ENCODE measurements at regions not wholly inside any gene's neighbourhood (a gene's known extent, or its start where the extent isn't known, plus 50 kb on each side); places are given as distances from the start of the nearest gene placed in this dataset.
"Not testable (repeated sequence)": the region's sequence is repeated elsewhere in the genome, so short reads cannot be mapped to it uniquely, and the experiment has no call there.

DNA sequence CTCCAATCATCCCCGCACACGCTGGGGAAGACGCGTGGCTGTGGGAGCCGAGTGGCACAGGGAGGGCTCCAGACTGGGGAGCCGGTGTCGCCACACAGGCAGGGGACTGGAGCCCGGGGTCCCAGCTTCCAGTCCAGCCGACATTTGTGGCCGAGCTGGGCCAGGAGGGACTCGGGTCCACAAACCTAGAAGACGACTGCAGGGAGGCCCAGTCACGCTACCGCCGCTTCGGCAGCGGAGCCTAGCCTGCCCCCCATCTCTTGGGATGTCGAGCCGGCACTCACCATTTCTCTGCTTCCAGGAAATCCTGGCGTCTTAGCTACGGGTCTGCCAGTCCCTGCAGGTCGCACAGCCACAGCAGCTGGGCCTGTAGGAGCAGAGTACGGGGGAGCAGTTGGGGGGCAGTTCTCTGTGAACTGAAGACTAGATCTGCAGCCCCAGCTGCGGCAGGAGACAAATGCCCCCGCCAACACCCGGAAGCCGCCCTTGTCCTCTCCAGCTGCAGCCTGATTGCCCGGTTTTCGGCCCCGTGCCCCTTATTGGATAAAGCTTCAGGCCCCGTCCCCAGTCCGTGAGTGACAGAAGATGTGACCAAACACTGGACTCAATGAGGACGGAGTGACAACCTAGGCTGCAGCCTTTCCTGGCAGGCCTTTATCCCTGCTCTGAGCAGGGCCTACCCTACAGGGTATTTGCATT lies 270.7 kb downstream of the ZNF33B start:
- H3K4me1 Mint-ChIP-seq (ENCODE audit: low read depth), result no peaks in the 10 kb centered on the region
- no peaks in the 10 kb centered on the region for H3K27me3 ChIP-seq (ENCODE audit: control insufficient read depth in 1 of 2, insufficient read depth in 2 of 2, low read length in 2 of 2)
- H3K9me3 Mint-ChIP-seq, result peaks cover 7% of the 10 kb centered on the region
- CTCF ChIA-PET, result no interaction called here
- POLR2A ChIA-PET, result interaction anchor here (0.6 kb wide), 1 partner anchor 8 kb away, joined by 3 read pairs; no protein-coding TSS in a partner anchor
- TF ChIP-seq CTCF (IDR thresholded peaks at IDR 0.05), result no peak
- no peak overlapping the region for H3K27ac Mint-ChIP-seq
- ATAC-seq (ENCODE audit: poor library complexity), result no peak
- H3K27ac ChIP-seq (ENCODE audit: low read depth in 1 of 2, low read length in 2 of 2), result no peak overlapping the region
- peaks cover 5% of the 10 kb centered on the region for H3K27me3 Mint-ChIP-seq
- peak overlapping the region; percentile 42 for H3K4me3 Mint-ChIP-seq
- no peaks in the 10 kb centered on the region for H3K4me1 ChIP-seq (ENCODE audit: insufficient read depth, low read length)
- peak in 4 of 14 experiments; percentile 0 to 15 (median 6) for DNase-seq
- intact Hi-C loops (cut with DNase I, micrococcal nuclease), result no loop called here
- no peaks in the 10 kb centered on the region for H3K36me3 ChIP-seq (ENCODE audit: insufficient read depth, low read length)
- peak overlapping the region; percentile 45 for H3K4me3 ChIP-seq (ENCODE audit: low read length)
- peaks cover 6% of the 10 kb centered on the region for H3K36me3 Mint-ChIP-seq (ENCODE audit: low read depth)
- H3K9me3 ChIP-seq (ENCODE audit: control insufficient read depth in 1 of 2, insufficient read depth in 1 of 2, low read length in 2 of 2), result peaks cover 9 to 40% of the 10 kb centered on the region in 2 experiments

GRCh38 chr10:42351745-42352144 lies 286.6 kb downstream of the ZNF33B start:
- Mint-ChIP-seq H3K36me3 (ENCODE audit: low read depth) (peaks cover 4% of the 10 kb centered on the region), H3K27ac (no peak overlapping the region), H3K27me3 (no peaks in the 10 kb centered on the region), H3K4me3 (no peak overlapping the region), H3K9me3 (peaks cover 8% of the 10 kb centered on the region), H3K4me1 (ENCODE audit: low read depth) (no peaks in the 10 kb centered on the region)
- no peaks in the 10 kb centered on the region for H3K4me1 ChIP-seq (ENCODE audit: insufficient read depth, low read length)
- ATAC-seq (ENCODE audit: poor library complexity) (no peak), DNase-seq (no peak)
- no peak for TF ChIP-seq CTCF (IDR thresholded peaks at IDR 0.05)
- POLR2A ChIA-PET, result no interaction called here
- CTCF ChIA-PET, result no interaction called here
- no peak overlapping the region for H3K4me3 ChIP-seq (ENCODE audit: low read length)
- intact Hi-C loops (cut with DNase I, micrococcal nuclease), result no loop called here
- no peaks in the 10 kb centered on the region for H3K27me3 ChIP-seq (ENCODE audit: control insufficient read depth in 1 of 2, insufficient read depth in 2 of 2, low read length in 2 of 2)
- peaks cover under 1 to 3% of the 10 kb centered on the region in 2 experiments for H3K9me3 ChIP-seq (ENCODE audit: control insufficient read depth in 1 of 2, insufficient read depth in 1 of 2, low read length in 2 of 2)
- H3K36me3 ChIP-seq (ENCODE audit: insufficient read depth, low read length), result no peaks in the 10 kb centered on the region
- H3K27ac ChIP-seq (ENCODE audit: low read depth in 1 of 2, low read length in 2 of 2), result no peak overlapping the region

DNA sequence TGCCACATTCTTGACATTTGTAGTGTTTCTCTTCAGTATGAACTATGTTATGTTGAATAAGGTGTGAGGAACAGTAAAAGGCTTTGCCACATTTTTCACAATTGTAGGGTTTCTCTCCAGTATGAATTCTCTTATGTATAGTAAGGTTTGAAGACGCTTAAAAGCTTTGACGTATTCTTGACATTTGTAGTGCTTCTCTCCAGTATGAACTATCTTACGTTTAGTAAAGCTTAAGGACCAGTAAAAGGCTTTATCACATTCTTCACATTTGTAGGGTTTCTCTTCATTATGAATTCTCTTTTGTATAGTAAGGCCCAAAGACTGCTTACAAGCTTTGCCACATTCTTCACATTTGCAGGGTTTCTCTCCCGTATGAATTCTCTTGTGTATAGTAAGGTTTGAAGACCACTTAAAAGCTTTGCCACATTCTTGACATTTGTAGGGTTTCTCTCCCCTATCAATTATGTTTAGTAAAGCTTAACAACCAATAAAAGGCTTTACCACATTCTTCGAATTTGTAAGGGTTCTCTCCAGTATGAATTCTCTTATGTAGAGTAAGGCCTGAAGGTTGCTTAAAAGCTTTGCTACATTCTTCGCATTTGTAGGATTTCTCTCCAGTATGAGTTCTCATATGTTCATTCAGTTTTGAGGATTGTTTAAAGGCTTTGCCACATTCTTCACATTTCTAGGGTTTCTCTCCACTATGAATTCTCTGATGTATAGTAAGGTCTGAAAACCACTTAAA lies 301.6 kb downstream of the ZNF33B start:
- H3K4me3 ChIP-seq (ENCODE audit: low read length); H3K27me3 Mint-ChIP-seq; H3K27ac Mint-ChIP-seq; H3K36me3 ChIP-seq (ENCODE audit: insufficient read depth, low read length); intact Hi-C loops (cut with DNase I, micrococcal nuclease); DNase-seq; H3K4me1 ChIP-seq (ENCODE audit: insufficient read depth, low read length); H3K9me3 Mint-ChIP-seq; CTCF ChIA-PET; H3K27ac ChIP-seq (ENCODE audit: low read depth in 1 of 2, low read length in 2 of 2); H3K27me3 ChIP-seq (ENCODE audit: control insufficient read depth in 1 of 2, insufficient read depth in 2 of 2, low read length in 2 of 2); ATAC-seq (ENCODE audit: poor library complexity); H3K4me3 Mint-ChIP-seq; POLR2A ChIA-PET; H3K4me1 Mint-ChIP-seq (ENCODE audit: low read depth): not testable (repeated sequence)
- peaks cover 19% of the 10 kb centered on the region for H3K36me3 Mint-ChIP-seq (ENCODE audit: low read depth)
- peaks cover 8 to 31% of the 10 kb centered on the region in 2 experiments for H3K9me3 ChIP-seq (ENCODE audit: control insufficient read depth in 1 of 2, insufficient read depth in 1 of 2, low read length in 2 of 2)

DNA sequence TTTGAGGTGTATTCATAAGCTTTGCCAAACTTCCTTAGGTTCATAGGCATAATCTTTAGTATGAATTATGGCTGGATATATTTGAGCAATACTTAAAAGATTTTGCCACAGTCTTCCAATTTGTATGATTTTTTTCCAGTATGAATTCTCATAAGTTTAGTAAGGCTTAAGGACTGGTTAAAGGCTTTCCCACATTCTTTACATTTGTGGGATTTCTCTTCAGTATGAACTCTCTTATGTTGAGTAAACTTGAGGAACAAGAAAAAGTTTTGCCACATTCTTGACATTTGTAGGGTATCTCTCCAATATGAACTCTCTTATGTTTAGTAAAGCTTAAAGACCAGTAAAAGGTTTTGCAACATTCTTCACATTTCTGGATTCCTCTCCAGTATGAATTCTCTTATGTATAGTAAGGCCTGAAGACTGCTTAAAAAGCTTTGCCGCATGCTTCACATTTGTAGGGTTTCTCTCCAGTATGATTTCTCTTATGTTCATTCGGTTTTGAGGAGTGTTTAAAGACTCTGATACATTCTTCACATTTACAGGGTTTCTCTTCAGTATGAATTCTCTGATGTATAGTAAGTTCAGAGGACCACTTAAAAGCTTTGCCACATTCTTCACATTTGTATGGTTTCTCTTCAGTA lies 302.6 kb downstream of the ZNF33B start:
- H3K9me3 Mint-ChIP-seq; H3K27me3 ChIP-seq (ENCODE audit: control insufficient read depth in 1 of 2, insufficient read depth in 2 of 2, low read length in 2 of 2); H3K4me3 ChIP-seq (ENCODE audit: low read length); DNase-seq; H3K27me3 Mint-ChIP-seq; H3K27ac ChIP-seq (ENCODE audit: low read depth in 1 of 2, low read length in 2 of 2); H3K27ac Mint-ChIP-seq; CTCF ChIA-PET; POLR2A ChIA-PET; H3K4me3 Mint-ChIP-seq; ATAC-seq (ENCODE audit: poor library complexity); H3K4me1 Mint-ChIP-seq (ENCODE audit: low read depth); H3K4me1 ChIP-seq (ENCODE audit: insufficient read depth, low read length); H3K36me3 ChIP-seq (ENCODE audit: insufficient read depth, low read length); intact Hi-C loops (cut with DNase I, micrococcal nuclease): not testable (repeated sequence)
- H3K36me3 Mint-ChIP-seq (ENCODE audit: low read depth), result peaks cover 22% of the 10 kb centered on the region
- H3K9me3 ChIP-seq (ENCODE audit: control insufficient read depth in 1 of 2, insufficient read depth in 1 of 2, low read length in 2 of 2), result peaks cover 1 to 27% of the 10 kb centered on the region in 2 experiments
